Astrocyte (in vitro differentiated cells and primary cell): ENCODE measurements at regions not wholly inside any gene's neighbourhood (a gene's known extent, or its start where the extent isn't known, plus 50 kb on each side); places are given as distances from the start of the nearest gene placed in this dataset.

Experiments
- EZH2 ChIP-seq: IDR thresholded peaks from 2 replicates; pipeline ENCODE4 v1.6.1; 2012; ENCODE audit warnings: mild to moderate bottlenecking, low read length, inconsistent platforms; ENCODE audit not compliant: insufficient read depth
- TF ChIP-seq, protein P1 (sequence below): IDR thresholded peaks from 2 replicates; pipeline ENCODE4 v1.5.1; 2011; ENCODE audit warnings: low read depth, mild to moderate bottlenecking, inconsistent platforms, low read length, moderate library complexity; ENCODE audit not compliant: insufficient read depth

DNA sequence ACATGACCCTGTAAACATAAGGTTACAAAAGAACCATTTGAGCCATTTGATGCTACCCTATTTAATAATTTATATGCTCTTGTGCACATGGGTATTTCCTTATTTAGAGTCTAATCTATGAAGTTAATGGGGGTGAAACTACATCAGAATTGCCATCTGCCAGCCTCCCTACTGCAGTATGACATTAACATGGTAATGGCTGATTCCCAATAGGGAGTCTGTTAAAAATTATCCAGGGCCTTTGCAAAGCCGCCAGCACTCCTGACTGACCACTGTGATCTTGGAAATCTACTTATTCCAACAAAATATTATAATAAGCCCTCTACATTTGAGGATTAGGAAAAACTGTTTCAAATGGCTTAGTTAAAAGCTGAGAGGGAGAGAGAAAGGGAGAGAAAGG lies 153.7 kb downstream of the CLCN4 start:
- TF ChIP-seq, protein P1, sequence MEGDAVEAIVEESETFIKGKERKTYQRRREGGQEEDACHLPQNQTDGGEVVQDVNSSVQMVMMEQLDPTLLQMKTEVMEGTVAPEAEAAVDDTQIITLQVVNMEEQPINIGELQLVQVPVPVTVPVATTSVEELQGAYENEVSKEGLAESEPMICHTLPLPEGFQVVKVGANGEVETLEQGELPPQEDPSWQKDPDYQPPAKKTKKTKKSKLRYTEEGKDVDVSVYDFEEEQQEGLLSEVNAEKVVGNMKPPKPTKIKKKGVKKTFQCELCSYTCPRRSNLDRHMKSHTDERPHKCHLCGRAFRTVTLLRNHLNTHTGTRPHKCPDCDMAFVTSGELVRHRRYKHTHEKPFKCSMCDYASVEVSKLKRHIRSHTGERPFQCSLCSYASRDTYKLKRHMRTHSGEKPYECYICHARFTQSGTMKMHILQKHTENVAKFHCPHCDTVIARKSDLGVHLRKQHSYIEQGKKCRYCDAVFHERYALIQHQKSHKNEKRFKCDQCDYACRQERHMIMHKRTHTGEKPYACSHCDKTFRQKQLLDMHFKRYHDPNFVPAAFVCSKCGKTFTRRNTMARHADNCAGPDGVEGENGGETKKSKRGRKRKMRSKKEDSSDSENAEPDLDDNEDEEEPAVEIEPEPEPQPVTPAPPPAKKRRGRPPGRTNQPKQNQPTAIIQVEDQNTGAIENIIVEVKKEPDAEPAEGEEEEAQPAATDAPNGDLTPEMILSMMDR, result no peak
- TF ChIP-seq EZH2, result no peak
